ENCODE measurements at regions not wholly inside any gene's neighbourhood (a gene's known extent, or its start where the extent isn't known, plus 50 kb on each side); places are given as distances from the start of the nearest gene placed in this dataset.

GRCh38 chr12:41856228-41856627, 288.4 kb downstream of the GXYLT1 start:
- TF ChIP-seq EP300 (IDR thresholded peaks at IDR 0.05) = no peak
- TF ChIP-seq, protein P1, sequence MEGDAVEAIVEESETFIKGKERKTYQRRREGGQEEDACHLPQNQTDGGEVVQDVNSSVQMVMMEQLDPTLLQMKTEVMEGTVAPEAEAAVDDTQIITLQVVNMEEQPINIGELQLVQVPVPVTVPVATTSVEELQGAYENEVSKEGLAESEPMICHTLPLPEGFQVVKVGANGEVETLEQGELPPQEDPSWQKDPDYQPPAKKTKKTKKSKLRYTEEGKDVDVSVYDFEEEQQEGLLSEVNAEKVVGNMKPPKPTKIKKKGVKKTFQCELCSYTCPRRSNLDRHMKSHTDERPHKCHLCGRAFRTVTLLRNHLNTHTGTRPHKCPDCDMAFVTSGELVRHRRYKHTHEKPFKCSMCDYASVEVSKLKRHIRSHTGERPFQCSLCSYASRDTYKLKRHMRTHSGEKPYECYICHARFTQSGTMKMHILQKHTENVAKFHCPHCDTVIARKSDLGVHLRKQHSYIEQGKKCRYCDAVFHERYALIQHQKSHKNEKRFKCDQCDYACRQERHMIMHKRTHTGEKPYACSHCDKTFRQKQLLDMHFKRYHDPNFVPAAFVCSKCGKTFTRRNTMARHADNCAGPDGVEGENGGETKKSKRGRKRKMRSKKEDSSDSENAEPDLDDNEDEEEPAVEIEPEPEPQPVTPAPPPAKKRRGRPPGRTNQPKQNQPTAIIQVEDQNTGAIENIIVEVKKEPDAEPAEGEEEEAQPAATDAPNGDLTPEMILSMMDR (IDR thresholded peaks at IDR 0.05) = no peak

All from gastroesophageal sphincter (tissue), 3 donors.